ENCODE measurements at regions not wholly inside any gene's neighbourhood (a gene's known extent, or its start where the extent isn't known, plus 50 kb on each side); places are given as distances from the start of the nearest gene placed in this dataset.
"Not testable (repeated sequence)": the region's sequence is repeated elsewhere in the genome, so short reads cannot be mapped to it uniquely, and the experiment has no call there.

- peak; percentile 13 for DNase-seq
Measured at GRCh38 chr4:170949084-170949483, 859.3 kb upstream of the AADAT start.

DNA sequence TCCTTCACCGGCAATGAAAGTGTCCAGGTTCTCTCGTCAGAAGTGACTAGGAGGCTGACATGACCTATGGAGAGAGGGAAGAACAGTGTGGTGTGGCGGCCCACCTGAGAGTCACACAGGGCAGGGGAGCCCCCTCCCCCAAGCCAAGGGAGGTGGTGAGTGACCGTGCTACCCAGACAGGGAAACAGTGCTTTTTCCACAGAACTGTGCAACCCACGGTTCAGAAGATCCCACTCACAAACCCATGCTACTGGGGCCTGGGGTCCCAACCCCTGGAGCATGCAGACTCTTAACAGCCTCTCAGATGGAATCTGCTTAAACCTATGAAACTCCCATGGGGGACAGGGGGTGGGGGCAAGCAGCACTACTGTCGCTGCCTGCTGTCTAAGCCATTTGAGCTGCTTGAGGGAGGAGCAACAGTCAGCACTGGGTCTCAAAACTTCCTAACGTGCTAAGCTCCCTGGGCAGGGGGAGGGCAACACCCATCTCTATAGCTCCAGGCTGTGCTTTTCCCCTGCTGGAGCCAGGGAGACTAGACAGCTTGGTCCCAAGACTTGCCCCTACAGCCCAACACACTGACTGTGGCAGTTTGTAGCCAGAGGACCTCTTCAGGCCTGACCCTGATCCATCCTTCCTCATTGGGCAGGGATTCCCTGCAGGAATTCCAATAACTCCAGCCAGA is 850.4 kb upstream of the AADAT start:
- no peak for DNase-seq

- DNase-seq: no peak
Measured at GRCh38 chr4:170938588-170938987, 848.8 kb upstream of the AADAT start.

DNA sequence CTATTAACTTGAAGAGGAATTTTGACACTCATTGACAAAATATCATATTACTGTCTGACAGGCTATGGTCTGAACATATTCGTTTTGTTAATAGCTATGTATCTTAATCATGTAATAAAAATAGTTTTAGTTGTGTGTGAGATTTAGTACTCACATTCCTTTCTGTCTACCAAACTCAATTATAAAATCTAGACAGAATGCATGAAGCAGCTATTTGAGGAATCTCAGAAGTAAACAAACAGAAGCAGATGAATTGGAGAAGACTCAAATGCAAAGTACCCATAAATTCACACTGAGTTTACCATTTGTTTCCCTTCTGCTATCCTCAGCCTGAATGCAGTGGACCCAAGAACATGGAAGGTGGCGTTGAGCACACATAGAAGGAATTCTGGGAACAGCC is 841.6 kb upstream of the AADAT start:
- no peak for DNase-seq

DNA sequence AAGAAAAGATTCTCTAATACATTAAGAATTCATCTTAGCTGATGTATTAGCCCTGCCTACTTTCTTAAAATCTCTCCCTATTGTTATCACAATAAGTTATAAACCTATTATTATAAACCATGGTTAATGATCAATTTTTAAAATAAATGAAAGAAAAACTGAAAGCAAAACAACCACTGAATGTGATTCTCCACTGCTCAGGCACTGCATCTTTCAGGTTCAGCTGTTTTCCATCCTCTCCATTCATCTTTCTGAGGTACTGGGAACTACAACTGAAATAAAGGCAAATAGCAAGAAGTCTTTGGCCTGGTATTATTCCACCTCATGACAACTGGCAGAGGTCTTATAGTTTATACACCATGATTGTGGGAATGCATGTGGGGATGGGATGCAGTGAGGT is 798.9 kb upstream of the AADAT start:
- no peak for DNase-seq

- no peak for DNase-seq
Measured at GRCh38 chr4:170887396-170887795, 797.6 kb upstream of the AADAT start.

DNA sequence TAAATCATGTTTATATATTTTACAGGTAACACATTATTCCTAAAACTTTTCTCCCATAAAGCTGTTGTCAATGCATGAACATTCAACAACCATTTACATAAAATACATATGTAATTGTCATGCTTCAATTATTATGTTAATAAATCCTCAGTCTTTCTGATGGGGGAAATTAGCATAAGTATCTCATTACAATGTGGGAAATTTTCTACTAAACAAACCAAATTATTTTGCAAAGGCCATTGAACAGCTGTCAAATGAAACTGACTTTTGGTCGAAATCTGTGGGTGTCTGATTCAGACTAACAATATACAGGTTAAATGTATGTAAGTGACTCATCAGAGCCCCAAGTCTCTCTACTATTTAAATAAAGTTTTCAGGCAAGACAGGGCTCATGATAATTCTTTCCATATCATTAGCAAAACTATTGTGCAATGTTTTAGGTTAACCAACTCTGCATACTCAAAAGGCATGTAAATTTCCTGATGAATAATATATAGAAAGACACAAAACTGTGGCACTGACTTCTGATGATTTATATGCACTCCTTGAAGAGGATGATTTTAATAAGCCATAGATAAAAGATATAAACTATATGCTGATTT is 795.3 kb upstream of the AADAT start:
- DNase-seq: no peak

DNA sequence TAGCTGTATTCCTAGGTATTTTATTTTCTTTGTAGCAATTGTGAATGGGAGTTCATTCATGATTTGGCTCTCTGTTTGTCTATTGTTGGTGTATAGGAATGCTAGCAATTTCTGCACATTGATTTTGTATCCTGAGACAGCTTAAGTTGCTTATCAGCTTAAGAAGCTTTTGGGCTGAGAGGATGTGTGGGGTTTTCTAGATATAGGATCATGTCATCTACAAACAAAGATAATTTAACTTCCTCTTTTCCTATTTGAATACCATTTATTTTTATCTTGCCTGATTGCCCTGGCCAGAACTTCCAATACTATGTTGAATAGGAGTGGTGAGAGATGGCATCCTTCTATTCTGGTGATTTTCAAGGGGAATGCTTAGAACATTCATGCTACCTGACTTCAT is 791.9 kb upstream of the AADAT start:
- peak; percentile 31 for DNase-seq

DNA sequence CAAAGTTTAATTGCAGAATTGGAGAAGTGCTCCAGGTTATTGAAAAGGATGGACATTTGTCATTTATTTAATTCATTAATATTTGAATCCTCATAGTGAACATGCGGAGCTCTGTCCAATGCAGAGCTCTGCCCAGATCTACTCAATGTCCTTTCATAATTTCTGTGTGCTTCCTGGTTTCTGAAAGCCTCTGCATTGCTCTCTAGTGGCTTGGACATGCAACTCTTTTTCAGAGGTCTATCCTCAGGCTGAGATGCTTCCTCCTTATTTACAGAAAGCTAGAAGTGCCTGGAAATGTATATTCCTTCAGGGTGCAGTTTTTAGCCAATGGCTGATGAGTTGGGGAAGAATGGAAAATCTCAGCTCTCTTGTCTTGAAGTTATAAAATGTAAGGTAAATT is 786.1 kb upstream of the AADAT start:
- DNase-seq: peak; percentile 70

DNA sequence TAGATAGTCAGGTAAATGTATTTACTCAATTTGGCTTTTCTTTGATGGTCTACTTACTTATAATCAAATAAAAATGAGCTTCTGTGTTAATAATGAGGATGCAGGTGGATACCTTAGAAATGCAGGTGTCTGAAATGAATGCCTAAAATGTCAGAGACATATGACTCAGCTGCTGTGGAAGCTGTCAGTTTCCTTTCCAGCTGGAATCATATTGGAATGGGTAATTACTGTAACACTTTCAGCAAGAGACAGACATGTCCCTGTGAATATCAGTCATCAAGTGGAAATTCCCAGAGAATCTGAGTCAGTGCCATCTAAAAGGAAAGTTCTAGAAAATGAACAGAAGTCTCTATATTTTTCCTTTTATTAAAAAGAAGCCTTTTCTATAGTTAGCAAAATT is 783.0 kb upstream of the AADAT start:
- DNase-seq: no peak

- DNase-seq: no peak
Measured at GRCh38 chr4:170868170-170868569, 778.4 kb upstream of the AADAT start.

- no peak for DNase-seq
Measured at GRCh38 chr4:170854097-170854496, 764.3 kb upstream of the AADAT start.

GRCh38 chr4:170853422-170854021 is 763.8 kb upstream of the AADAT start:
- DNase-seq: peak; percentile 87

- DNase-seq: peak; percentile 32
Measured at GRCh38 chr4:170849969-170850368, 760.2 kb upstream of the AADAT start.

DNA sequence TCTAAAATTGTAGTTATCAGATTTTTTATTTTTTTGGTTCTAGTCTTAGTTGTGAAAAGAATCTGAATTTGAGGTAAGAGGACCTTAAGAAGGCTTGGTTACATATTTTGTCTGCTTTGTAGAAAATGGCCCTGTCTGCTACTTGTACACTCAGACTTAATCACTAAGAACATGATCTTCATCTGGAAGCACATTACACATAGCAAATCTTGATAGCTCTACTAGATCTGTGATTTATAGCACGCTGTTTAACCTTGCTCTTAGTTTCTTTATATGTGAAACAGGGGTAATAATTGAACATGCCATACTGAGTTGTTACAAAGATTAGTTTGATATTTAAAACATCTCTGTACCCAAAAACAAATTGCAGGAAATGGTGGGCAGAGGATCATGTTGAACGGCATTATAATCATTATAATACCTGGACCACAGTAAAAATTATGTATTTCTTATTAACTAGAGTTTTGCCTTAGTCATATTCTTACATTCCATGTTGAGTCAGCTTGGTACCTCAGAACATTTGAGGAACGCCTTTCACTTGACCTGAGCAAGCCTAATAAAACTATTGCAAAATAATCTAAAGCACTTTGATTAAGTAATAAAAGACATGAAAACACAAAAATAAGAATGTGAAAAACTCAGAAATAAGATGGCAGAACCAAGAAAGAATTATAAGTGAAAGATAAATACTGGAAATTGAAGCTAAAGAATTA is 738.0 kb upstream of the AADAT start:
- no peak for DNase-seq

GRCh38 chr4:170818786-170819185 is 729.0 kb upstream of the AADAT start:
- DNase-seq: no peak

DNA sequence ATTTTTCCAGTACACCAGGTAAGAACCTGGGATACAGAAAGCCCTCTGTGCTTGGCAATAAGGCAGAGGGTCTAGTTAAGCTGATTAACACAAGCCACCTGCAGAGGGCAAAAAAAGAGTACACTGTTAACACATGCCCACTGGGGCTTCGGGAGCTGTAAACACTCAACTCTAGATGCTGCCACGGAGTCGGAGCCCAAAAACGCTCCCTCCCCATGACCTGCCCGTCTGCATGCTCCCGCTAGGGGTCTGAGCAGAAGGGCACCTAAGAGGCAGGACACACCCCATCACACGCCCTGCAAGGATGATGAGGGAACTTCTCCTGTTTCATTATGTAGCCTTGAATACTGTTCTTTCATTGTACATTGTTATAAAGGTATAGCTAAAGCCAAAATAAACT is 715.6 kb upstream of the AADAT start:
- no peak for DNase-seq

DNA sequence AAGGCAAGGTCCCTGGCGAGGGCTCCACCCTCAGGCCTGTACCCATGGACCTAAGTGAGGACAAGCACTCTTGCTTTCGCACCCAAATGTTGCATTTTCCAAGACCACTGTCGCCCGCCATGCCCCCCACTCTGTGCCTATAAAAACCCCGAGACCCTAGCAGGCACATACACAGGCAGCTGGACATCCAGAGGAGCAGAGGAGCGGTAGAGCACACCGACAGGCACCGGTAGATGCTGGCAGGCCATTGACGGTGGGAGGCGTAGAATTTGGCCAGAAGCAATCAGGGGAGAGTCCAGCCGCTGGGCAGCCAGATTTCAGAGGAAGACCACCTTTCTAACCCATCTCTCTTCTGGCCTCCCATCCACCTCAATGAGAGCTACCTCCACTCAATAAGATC is 715.2 kb upstream of the AADAT start:
- DNase-seq: no peak

DNA sequence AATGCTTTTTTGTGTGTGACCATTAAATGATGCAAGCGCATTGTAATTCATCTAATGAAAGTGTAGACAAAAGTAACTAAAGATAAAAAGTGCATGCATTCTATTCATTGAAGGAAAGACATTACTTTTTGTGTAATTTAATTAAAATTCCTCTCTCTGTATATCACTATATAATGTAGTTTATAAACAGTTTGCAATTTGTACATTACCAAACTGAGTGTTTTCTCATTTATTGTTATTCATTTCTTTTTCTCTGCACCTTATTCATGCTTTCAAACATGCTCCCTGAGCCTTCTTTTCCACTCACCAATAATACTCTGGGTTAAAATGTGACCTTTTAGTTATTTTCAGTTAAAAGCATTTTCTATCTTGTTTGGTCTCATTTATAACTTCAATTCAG is 713.7 kb upstream of the AADAT start:
- DNase-seq: no peak

- no peak for DNase-seq
Measured at GRCh38 chr4:170801771-170802170, 712.0 kb upstream of the AADAT start.

- no peak for DNase-seq
Measured at GRCh38 chr4:170794525-170794924, 704.8 kb upstream of the AADAT start.

GRCh38 chr4:170788540-170789051 is 698.8 kb upstream of the AADAT start:
- not testable (repeated sequence) for DNase-seq

DNA sequence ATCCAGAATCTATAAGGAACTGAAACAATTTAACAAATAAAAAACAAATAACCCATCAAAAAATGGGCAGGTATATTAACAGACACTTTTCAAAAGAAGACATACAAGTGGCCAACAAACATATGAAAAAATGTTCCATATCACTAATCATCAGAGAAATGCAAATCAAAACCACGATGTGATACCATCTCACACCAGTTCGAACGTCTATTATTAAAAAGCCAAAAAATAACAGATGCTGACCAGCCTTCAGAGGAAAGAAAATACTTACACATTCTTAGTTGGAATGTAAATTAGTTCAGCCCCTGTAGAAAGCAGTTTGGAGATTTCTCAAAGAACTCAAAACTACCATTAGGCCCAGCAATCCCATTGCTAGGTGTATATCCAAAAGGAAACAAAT is 687.9 kb upstream of the AADAT start:
- DNase-seq: no peak

- no peak for DNase-seq
Measured at GRCh38 chr4:170776983-170777382, 687.2 kb upstream of the AADAT start.
